Transverse colon (tissue), 4 donors: ENCODE measurements at regions not wholly inside any gene's neighbourhood (a gene's known extent, or its start where the extent isn't known, plus 50 kb on each side); places are given as distances from the start of the nearest gene placed in this dataset.

Experiments used
- CTCF ChIP-seq, 5 experiments: fragments of 200-600 bp in 3 of 5; fragments of 450-650 bp in 2 of 5; sonication (generic) in 3 of 5; IDR thresholded peaks; 1 replicate in 2 of 5; 2 replicates in 3 of 5; pipeline ENCODE4 v1.5.1; 2016 to 2017; ENCODE audit warnings: antibody characterized with exemption in 5 of 5, inconsistent platforms in 3 of 5, mild to moderate bottlenecking in 2 of 5, moderate library complexity in 1 of 5
- EP300 ChIP-seq: sonication (generic); formaldehyde crosslinking; IDR thresholded peaks from one replicate; pipeline ENCODE4 v1.6.1; 2017; ENCODE audit warnings: antibody characterized with exemption, low read depth
- POLR2A ChIP-seq: fragments of 450-650 bp; IDR thresholded peaks from one replicate; pipeline ENCODE4 v1.6.1; 2016; ENCODE audit warnings: antibody characterized with exemption, mild to moderate bottlenecking, moderate library complexity
- POLR2AphosphoS5 ChIP-seq, 3 donors: sonication (generic); formaldehyde crosslinking; IDR thresholded peaks; one replicate each; pipeline ENCODE4 v1.6.1; 2016; ENCODE audit warnings: antibody characterized with exemption in 3 of 3

GRCh38 chr18:52069201-52069600 lies 270.8 kb upstream of the DCC start:
- TF ChIP-seq POLR2A (no peak), CTCF (IDR thresholded peaks at IDR 0.05) (no peak), EP300 (no peak), POLR2AphosphoS5 (IDR thresholded peaks at IDR 0.05) (no peak)
